Mucosa of descending colon (tissue), 3 donors: ENCODE measurements at regions not wholly inside any gene's neighbourhood (a gene's known extent, or its start where the extent isn't known, plus 50 kb on each side); places are given as distances from the start of the nearest gene placed in this dataset.

Source experiments
- ATAC-seq: fragments of 200-7000 bp; cut with Tn5 transposase; one replicate; pipeline ENCODE4 v1.9.1; 2020; ENCODE audit warnings: mild to moderate bottlenecking, moderate library complexity
- DNase-seq, 3 donors: peaks; one replicate each; pipeline ENCODE4 v3.0.0-alpha.2; 2020
- H3K36me3 ChIP-seq: fragments of 200-600 bp; one replicate; pipeline ENCODE4 v1.8.0; 2021; ENCODE audit warnings: low read depth, mild to moderate bottlenecking
- H3K4me1 ChIP-seq: fragments of 200-600 bp; one replicate; pipeline ENCODE4 v1.8.0; 2021; ENCODE audit warnings: low read depth, mild to moderate bottlenecking
- H3K4me3 ChIP-seq: fragments of 200-600 bp; one replicate; pipeline ENCODE4 v1.8.0; 2021; ENCODE audit warnings: mild to moderate bottlenecking
- H3K9me3 ChIP-seq: fragments of 200-600 bp; one replicate; pipeline ENCODE4 v1.8.0; 2021; ENCODE audit warnings: mild to moderate bottlenecking
- intact Hi-C, 2 donors: fragments of 100-400 bp; cut with DNase I in 1 of 2; cut with micrococcal nuclease in 1 of 2; formaldehyde crosslinking; loops; one replicate each; pipeline versions ENCODE4 v1.11.0 to v1.11.1; 2022; cut with DNase I, micrococcal nuclease
- TF ChIP-seq, protein P1 (sequence below): fragments of 200-600 bp; IDR thresholded peaks from one replicate; pipeline ENCODE4 v1.8.0; 2022; ENCODE audit warnings: antibody characterized with exemption, mild to moderate bottlenecking
- donor health status: DM: no; HTN: no; CAD: no; lungs with moderate emphysema.
- donor health status: DM: no; HTN: no; CAD: no.
- donor health status: DM: no; HTN: yes; CAD: no.

DNA sequence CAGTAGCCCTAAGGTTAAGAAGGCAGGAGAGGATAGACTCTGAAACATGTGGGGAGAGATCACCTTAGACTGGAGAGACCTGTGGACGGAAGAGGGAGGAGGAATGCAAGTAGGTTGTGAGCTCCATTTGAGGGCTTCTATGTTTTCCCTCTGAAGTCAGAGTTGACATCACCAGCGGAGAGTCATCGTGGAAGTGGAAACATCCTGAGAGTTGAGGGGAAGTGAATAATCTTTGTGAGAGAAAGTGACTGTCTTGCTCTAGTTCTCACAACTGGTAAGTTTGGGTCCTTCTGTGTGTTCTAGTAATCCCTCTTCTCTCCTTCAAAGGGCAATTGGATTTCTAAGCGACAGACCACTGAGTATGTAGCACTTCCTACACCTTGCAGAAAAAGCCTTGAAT lies 103.6 kb upstream of the CCND2 start:
- H3K36me3 ChIP-seq: no peaks in the 10 kb centered on the region
- H3K4me3 ChIP-seq: no peak overlapping the region
- intact Hi-C loops: no loop called here
- H3K9me3 ChIP-seq: no peaks in the 10 kb centered on the region
- H3K4me1 ChIP-seq: no peaks in the 10 kb centered on the region
- ATAC-seq (no peak), DNase-seq (no peak)
- TF ChIP-seq, protein P1, sequence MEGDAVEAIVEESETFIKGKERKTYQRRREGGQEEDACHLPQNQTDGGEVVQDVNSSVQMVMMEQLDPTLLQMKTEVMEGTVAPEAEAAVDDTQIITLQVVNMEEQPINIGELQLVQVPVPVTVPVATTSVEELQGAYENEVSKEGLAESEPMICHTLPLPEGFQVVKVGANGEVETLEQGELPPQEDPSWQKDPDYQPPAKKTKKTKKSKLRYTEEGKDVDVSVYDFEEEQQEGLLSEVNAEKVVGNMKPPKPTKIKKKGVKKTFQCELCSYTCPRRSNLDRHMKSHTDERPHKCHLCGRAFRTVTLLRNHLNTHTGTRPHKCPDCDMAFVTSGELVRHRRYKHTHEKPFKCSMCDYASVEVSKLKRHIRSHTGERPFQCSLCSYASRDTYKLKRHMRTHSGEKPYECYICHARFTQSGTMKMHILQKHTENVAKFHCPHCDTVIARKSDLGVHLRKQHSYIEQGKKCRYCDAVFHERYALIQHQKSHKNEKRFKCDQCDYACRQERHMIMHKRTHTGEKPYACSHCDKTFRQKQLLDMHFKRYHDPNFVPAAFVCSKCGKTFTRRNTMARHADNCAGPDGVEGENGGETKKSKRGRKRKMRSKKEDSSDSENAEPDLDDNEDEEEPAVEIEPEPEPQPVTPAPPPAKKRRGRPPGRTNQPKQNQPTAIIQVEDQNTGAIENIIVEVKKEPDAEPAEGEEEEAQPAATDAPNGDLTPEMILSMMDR: no peak

DNA sequence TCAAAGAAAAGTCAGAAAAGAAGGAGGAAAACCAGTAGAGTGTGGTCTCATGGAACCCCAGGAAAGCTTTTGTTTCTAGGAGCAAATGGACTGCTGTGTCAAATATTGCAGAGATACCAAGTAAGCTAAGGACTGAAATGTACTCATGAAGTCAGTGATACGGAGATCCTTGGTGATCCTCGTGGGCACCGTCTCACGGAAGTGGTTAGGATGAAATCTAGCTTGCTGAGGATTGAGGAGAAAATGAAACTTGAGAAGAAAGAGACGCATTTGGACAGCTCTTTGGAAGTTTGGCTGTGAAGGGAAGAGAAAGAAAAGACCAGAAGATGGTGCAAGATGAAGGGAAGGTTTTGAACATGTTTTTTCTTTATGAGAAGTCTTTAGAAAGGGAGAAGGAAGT lies 104.0 kb upstream of the CCND2 start:
- H3K4me3 ChIP-seq: no peak overlapping the region
- TF ChIP-seq, protein P1: no peak
- H3K4me1 ChIP-seq: no peaks in the 10 kb centered on the region
- H3K36me3 ChIP-seq: no peaks in the 10 kb centered on the region
- intact Hi-C loops: no loop called here
- no peak for DNase-seq
- H3K9me3 ChIP-seq: no peaks in the 10 kb centered on the region
- no peak for ATAC-seq

DNA sequence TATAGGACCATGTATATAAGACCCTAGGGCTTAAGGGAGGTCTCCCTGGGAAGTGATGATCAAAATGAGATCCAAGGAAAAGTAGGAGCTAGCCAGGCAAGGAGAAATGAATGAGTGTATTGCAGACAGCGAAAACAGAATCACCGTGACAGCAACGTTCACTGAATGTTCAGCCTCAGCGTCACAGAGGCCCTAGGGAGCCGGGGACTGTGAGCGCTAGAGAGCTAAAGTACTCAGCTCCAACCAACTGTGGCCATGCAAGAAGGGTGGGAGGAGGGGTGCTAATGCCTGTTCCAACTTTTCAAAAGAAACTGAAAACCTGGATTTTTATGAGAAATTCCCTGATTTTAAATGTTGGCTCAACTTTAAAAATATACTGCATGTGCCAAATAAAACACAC lies 105.5 kb upstream of the CCND2 start:
- Histone ChIP-seq H3K4me1 (peaks cover 3% of the 10 kb centered on the region), H3K36me3 (no peaks in the 10 kb centered on the region), H3K4me3 (no peak overlapping the region), H3K9me3 (no peaks in the 10 kb centered on the region)
- no peak for ATAC-seq
- TF ChIP-seq, protein P1: no peak
- intact Hi-C loops: no loop called here
- no peak for DNase-seq

DNA sequence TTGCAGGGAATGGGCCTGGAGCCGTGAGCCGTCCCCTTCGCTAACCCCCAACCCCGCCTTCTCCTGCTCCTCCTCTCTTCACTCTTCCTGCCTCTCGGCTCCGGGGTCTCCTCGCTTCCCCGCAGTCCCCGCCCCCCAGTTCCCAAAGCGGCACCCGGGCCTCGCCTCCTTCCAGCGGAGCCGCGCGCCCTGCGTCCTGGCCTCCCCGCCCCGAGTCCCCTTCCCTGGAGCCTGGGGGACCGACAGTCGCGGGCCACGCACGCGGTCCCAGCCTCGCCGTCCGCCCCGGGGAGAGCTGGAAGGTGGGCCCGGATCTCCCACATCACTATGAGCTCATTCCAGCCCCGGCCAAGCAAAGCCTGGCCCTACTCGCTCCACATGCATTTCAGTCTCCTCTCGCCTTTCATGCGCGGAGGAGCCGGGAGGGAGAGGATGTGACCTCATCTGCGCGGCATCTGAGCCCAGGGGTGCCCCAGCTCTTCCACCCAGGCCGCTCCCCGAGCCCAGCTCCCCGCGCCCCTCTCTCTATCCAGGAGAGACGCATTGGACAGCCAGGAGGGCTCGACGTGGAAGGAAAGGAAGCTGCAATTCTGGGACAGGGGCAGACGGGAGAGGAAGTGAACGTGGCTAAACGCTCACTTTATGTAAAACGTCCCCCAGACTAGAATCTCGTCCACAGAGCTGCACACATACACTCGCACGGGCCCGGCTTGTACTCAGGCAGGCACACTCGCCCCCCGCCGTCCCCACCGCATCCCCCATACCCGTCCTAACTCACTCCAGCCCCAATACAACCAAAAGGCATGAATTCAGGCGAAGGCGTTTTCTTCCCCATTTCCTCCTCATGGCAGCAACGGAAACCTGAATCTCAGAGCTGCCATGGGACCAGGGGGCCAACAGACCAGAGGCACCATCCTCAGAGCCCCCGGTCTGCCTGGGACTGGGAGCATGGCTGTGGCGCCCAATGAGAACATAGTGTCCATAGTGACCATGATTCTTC lies 108.7 kb upstream of the CCND2 start:
- H3K36me3 ChIP-seq: no peaks in the 10 kb centered on the region
- intact Hi-C loops: no loop called here
- no peak overlapping the region for H3K4me3 ChIP-seq
- H3K4me1 ChIP-seq: peaks cover 3% of the 10 kb centered on the region
- TF ChIP-seq, protein P1: no peak
- DNase-seq (peak; percentile 50 to 69 (median 59)), ATAC-seq (peak; percentile 90)
- H3K9me3 ChIP-seq: no peaks in the 10 kb centered on the region

DNA sequence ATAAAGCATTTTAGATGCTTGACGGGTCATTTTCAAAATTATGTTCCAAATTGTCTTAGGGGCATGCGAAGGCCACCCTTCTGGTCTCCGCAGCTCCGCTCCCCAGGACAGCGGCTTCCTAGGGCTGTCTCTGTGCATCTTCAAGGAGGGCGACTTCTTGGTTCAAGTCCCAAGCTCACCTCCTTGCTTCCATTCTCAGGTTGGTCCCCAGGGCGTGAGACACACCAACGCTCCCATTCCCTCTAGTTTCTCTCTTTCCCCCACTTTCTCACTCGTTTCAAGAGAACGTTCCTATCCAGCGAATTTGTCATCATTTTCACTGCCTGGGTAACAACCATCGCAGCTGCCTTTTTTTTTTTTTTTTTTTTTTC lies 109.4 kb upstream of the CCND2 start:
- no peaks in the 10 kb centered on the region for H3K36me3 ChIP-seq
- no peak for ATAC-seq
- intact Hi-C loops: no loop called here

More for the DNA sequence above, 109.4 kb upstream of the CCND2 start:
- DNase-seq: no peak
- H3K9me3 ChIP-seq: no peaks in the 10 kb centered on the region
- no peak overlapping the region for H3K4me3 ChIP-seq
- H3K4me1 ChIP-seq: peaks cover 3% of the 10 kb centered on the region
- TF ChIP-seq, protein P1: no peak
